ENCODE measurements at regions not wholly inside any gene's neighbourhood (a gene's known extent, or its start where the extent isn't known, plus 50 kb on each side); places are given as distances from the start of the nearest gene placed in this dataset.
"Not testable (repeated sequence)": the region's sequence is repeated elsewhere in the genome, so short reads cannot be mapped to it uniquely, and the experiment has no call there.

GRCh38 chr18:77329651-77330050 is 80.0 kb downstream of the GALR1 start:
- no peak for DNase-seq (ENCODE audit: low spot score)

GRCh38 chr18:77334876-77335275 is 85.2 kb downstream of the GALR1 start:
- DNase-seq (ENCODE audit: low spot score): no peak

- no peak for DNase-seq (ENCODE audit: low spot score)
Observed at GRCh38 chr18:77337604-77338003, 88.0 kb downstream of the GALR1 start.

- DNase-seq (ENCODE audit: low spot score): no peak
Observed at GRCh38 chr18:77339093-77339492, 89.4 kb downstream of the GALR1 start.

GRCh38 chr18:77339623-77340022 is 90.0 kb downstream of the GALR1 start:
- no peak for DNase-seq (ENCODE audit: low spot score)

- no peak for DNase-seq (ENCODE audit: low spot score)
Observed at GRCh38 chr18:77340815-77341214, 91.2 kb downstream of the GALR1 start.

GRCh38 chr18:77341527-77342325 is 92.1 kb downstream of the GALR1 start:
- no peak for DNase-seq (ENCODE audit: low spot score)

GRCh38 chr18:77342736-77343135 is 93.1 kb downstream of the GALR1 start:
- DNase-seq (ENCODE audit: low spot score): no peak

GRCh38 chr18:77343846-77344510 is 94.3 kb downstream of the GALR1 start:
- no peak for DNase-seq (ENCODE audit: low spot score)

GRCh38 chr18:77344786-77345500 is 95.3 kb downstream of the GALR1 start:
- no peak for DNase-seq (ENCODE audit: low spot score)

GRCh38 chr18:77346208-77346810 is 96.7 kb downstream of the GALR1 start:
- no peak for DNase-seq (ENCODE audit: low spot score)

- DNase-seq (ENCODE audit: low spot score): not testable (repeated sequence)
Observed at GRCh38 chr18:77353349-77353748, 103.7 kb downstream of the GALR1 start.

GRCh38 chr18:77359561-77360314 is 110.1 kb downstream of the GALR1 start:
- DNase-seq (ENCODE audit: low spot score): no peak

- DNase-seq (ENCODE audit: low spot score): no peak
Observed at GRCh38 chr18:77360315-77361190, 110.9 kb downstream of the GALR1 start.

- DNase-seq (ENCODE audit: low spot score): no peak
Observed at GRCh38 chr18:77361382-77361781, 111.7 kb downstream of the GALR1 start.

GRCh38 chr18:77365667-77366066 is 116.0 kb downstream of the GALR1 start:
- DNase-seq (ENCODE audit: low spot score): no peak

- no peak for DNase-seq (ENCODE audit: low spot score)
Observed at GRCh38 chr18:77366067-77366719, 116.5 kb downstream of the GALR1 start.

- no peak for DNase-seq (ENCODE audit: low spot score)
Observed at GRCh38 chr18:77366720-77367641, 117.3 kb downstream of the GALR1 start.

- no peak for DNase-seq (ENCODE audit: low spot score)
Observed at GRCh38 chr18:77369644-77370043, 120.0 kb downstream of the GALR1 start.

Measured in hematopoietic multipotent progenitor cell treated with erythropoietin and hydrocortisone succinate and interleukin-3 and kit ligand, for 17 days (in vitro differentiated cells).